Stimulated activated naive CD4-positive, alpha-beta T cell treated with Interleukin-2 at 50 U/mL for 16 hours (primary cell): ENCODE measurements at regions not wholly inside any gene's neighbourhood (a gene's known extent, or its start where the extent isn't known, plus 50 kb on each side); places are given as distances from the start of the nearest gene placed in this dataset.

Experiments used
- DNase-seq: peaks from one replicate; lab custom pipeline; 2025; lab: John Stamatoyannopoulos, UW

DNA sequence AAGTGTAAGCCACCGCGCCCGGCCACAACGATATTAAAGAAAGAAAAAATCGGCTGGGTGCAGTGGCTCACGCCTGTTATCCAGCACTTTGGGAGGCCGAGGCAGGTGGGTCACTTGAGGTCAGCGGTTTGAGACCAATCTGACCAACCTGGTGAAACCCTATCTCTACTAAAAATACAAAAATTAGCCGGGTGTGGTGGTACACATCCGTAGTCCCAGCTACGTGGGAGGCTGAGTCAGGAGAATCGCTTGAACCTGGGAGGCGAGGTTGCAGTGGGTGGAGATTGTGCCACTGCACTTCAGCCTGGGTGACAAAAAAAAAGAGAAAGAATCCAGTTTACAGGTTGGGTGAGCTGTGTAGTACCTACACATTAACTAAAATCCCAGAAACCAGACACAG is 99.9 kb upstream of the CACNA1A start:
- DNase-seq: no peak

DNA sequence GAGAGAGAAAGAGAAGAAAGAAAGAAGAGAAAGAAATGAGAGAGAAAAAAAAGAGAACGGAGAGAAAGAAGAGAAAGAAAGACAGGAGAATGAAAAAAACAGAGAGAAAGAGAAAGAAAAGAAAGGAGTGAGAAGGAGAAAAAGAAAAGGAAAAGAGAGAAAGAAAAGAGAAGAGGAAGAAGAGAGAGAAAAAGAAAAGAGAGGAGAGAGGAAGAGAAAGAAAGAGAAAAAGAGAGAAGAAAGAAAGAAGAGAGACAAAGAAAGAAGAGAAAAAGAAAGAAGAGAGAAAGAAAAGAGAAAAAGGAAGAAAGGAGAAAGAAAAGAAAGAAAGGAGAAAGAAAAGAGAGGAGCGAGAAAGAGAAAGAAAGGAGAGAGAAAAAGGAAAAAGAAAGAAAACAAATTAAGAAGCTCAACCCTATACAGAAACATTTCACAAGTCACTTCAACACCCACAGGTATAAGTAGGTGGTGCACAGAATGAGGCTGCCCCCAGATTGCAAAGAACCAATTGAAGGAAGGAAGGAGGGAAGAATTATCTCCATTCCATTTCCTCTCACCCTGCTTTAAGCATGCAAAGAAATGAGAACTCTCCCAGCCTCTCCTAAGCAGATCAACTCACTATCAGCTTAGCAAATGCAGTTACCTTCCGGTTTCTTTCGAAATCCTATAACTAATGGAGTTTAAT is 98.8 kb upstream of the CACNA1A start:
- no peak for DNase-seq

DNA sequence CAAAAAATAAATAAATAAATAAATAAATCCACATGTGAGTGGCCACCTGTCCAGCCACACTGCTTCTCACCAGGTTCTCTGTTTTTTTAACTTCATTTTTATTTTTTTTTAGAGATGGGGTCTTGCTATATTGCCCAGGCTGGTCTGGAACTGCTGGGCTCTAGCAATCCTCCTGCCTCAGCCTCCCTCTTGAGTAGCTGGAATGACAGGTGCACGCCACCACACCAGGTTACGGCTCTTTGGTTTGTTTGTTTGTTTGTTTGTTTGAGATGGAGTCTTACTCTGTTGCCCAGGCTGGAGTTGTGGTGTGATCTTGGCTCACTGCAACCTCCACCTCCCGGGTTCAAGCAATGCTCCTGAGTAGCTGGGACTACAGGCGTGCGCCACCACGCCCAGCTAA is 94.5 kb upstream of the CACNA1A start:
- DNase-seq: no peak

DNA sequence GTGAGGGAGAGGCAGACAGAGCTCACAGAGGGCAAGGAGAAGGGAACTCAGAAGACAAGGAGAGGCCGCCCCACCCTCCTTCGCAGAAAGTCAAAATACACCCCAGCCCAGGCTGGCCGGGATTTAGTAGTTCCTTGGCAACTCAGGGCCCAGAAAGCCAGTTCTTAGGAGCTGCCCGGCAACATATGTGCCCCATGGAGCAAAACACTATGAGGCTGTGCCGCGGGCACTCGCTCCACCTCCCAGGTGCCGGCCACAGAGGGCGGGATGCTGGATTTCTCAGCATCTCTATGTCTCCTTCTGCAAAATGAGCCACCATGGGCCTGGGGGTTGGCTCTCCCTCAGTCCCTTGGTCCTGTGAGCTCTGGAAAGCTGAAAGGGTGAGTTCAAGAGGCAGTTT is 93.8 kb upstream of the CACNA1A start:
- DNase-seq: no peak

DNA sequence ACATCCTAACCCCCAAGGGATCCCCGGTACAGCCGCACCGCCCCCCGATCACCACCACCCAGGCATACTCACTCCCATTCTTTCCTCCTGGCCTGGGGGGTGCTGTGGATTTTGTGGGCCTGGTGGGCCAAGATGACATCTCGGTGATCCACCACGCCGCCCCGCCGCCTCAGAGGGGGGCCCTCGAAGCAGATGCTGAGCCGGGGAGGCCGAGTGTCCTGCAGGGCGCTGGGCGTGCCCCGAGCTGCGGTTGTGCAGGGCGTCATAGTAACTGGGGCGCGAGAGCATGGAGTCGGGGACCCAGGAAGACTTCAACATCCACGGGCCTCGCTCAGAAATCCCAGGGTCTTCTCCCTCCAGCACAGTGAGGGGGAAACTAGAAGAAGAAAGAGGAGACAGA is 93.4 kb upstream of the CACNA1A start:
- no peak for DNase-seq

DNA sequence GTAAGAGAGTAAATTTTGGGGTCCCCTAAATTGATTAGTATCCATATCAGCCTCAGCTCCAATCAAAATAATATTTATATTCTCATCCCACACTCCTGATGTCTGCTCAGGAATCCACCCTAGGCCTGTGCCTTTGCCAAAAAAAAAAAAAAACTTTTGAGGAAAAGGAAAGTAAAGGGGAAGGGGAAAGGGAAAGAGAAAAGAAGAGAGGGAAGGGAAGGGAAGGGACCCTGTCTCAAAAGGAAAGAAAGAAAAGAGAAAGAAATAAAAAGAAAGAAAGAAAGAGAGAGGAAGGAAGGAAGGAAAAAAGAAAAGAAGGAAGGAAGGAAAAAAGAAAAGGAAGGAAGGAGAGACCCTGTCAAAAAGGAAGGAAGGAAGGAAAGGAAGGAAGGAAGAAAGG is 91.8 kb upstream of the CACNA1A start:
- DNase-seq: no peak

DNA sequence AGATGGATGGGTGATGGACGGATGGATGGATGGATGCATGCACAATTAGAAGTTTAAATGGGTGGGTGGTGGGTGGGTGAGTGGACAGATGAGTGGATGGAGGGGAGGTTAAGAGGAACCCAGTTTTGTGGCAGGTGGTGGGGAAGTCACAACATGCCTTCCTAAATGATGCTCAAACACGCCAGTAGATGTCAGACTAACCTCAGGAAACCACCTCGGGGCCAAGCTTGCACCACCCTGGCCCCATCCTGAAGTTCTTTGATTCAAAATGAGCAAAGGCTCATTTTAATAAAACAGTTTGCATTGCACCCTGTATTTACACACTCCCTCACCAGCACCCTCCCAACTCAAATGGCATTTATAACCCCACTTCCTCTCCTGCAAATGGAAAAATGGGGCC is 91.4 kb upstream of the CACNA1A start:
- DNase-seq: peak; percentile 32

DNA sequence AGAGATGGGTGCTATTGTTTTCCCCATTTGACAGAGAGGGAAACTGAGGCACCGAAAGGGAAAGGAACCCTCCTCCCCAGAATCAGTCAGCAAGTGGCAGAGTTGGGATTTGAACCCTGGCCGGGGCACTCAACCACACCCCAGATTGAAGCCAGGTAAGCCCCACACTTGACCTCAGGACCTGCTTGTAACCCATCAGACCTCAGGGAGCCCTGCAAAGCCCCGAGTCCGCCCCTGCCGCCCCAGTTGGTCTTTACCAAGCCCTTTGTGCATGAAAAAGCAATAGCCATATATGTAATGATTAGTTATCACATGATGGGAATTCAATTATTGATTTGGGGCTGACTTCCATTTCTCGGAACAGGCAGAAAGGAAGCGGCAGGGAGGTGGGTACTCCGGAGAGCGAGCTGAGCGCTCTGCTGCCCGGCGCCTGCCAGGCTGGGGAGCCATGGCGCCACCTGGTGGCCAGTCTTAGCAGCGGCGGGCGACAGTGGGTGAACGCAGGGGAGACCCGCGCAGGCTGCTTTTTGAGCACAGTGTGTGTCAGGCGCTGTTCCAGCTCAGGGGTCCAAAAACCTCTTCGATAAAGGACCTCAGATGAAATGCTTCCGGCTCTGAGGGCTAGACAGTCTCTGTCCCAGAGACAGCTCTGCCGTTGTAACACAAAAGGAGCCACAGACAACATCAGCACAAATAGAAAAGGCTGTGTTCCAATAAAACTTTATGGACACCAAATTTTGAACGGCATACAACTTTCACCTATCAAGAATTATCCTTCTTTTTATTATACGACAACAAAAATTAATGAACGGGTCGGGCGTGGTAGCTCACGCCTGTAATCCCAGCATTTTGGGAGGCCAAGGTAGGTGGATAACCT is 82.9 kb upstream of the CACNA1A start:
- DNase-seq: peak; percentile 70

DNA sequence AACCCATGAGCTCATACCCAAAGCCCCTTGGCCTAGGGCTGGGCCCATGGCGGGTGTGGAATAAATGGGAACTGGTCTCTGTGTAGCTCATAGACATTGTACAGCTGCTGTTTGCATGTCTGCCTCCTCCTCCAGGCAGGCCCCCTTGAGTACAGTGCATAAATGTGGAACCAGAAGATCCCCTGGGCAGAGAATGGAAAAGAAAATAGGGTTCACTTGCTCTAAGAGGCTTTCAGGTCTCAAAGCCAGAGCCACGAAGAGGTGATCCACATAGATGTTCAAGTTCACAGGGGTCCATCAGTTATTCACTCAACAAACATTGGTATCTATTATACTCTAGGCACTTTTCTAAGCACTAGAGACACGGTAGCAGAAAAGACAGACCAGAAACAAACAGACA is 79.2 kb upstream of the CACNA1A start:
- no peak for DNase-seq

DNA sequence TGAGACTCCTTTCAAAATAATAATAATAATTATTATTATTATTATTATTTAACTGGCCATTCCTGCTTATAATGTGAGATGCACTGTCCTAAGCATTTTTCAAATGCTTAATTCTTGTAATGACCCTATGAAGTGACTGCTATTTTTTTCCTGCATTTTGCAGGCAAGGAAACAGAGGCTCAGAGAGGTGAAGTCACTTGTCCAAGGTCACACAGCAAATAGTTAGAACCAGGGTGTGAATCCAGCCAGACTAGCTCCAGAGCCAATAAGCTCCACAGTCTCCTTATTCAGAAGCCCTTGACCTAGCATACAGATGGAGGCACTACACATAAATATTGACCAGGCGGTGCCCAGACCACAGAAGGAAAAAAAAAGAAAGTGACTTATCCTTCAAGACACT is 77.5 kb upstream of the CACNA1A start:
- no peak for DNase-seq

DNA sequence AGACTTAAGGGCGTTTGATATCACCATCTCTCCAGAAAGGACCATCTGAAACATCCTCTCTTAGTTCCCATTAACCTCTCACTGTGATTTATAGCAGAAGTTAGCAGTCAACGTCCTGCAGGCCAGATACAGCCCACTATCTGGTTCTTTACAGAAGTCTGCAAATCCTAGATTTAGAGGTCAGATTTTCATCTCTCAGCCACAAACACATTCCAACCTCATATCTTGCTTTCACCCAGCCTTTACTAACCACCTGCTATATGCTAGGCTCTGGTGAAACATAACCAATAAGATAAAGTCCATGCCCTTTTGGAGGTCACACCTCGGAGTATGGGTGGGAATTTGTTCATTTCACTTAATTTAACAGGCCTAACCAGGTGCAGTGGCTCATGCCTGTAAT is 76.8 kb upstream of the CACNA1A start:
- DNase-seq: no peak

DNA sequence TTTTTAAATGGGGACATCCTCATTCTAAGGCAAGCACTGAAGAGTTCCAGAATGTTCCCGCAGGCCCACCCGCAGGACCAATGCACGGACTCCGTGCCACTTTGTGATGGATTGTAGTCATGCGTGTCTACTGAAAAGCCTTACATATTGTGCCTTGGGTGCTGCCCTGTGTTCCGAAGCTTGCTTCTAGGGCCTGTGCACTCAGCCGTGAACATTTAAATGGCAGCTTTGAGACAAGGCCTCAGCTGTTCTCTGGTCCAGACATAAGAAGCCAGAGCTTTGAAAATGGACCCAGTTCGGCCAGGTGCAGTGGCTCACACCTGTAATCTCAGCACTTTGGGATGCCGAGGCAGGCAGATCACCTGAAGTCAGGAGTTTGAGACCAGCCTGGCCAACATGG is 75.3 kb upstream of the CACNA1A start:
- no peak for DNase-seq

DNA sequence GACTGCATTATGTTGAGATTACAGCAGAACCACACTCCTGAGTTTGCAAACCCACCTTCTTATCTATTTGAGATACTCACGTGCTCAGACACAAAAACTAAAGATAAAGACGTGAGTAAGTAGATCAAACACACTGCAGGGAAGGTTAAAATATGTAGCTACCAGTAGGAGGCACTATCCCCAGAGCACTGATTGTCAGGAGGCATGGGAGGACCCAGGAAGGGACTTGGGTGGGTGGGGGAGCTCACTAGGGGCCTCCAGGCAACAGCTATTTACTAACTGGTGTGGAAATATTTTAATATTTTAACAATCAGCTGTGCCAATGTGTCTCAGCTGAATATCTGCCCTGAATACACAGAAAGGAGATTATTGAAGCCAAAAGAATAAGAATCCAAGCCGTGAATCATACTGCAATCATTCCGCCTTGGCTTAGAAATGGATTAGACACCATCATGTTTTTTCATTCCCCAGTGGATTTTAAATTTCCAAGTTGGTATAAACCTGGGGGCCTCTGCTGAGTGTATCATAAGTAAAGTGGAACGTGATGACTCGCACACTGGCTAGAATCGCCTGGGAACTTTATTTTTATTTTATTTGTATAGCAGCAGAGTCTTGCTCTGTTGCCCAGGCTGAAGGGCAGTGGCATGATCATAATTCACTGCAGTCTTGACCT is 73.2 kb upstream of the CACNA1A start:
- no peak for DNase-seq

DNA sequence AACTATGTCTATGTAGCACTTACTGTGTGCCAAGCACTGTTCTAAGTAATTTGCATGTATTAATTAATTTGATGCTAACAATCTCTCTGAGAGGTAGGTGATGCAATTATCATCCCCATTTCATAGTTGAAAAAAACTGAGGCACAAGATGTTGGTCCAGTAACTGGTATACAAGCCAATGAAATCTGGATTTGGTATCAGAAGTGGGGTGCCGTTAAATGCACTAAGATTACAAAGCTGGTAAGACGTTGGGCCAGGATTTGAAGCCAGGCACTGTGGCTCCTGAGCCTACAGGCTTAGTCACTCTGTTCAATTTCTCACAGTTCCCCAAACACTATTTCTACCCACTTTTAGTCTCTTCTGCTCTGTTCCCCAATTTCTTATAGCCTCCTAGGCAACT is 70.4 kb upstream of the CACNA1A start:
- DNase-seq: no peak

DNA sequence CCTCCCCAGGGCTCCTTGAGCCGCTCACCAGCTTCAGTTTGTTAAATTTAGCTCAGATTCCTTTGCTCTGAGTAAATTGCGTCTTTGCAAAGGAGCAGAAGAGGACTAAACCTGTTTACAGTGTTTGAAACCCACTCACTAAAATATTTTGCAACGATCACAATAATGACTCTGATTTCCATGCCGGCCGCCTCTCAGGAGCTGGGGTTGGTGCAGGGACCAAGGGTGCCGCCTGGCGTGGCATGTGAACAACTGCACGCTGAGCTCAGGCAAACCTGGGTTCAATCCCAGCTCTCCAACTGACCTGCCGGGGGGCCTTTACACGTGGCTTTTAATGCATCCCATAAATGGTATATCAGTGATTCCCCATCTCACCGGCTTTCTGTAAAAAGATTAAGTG is 68.7 kb upstream of the CACNA1A start:
- DNase-seq: no peak

DNA sequence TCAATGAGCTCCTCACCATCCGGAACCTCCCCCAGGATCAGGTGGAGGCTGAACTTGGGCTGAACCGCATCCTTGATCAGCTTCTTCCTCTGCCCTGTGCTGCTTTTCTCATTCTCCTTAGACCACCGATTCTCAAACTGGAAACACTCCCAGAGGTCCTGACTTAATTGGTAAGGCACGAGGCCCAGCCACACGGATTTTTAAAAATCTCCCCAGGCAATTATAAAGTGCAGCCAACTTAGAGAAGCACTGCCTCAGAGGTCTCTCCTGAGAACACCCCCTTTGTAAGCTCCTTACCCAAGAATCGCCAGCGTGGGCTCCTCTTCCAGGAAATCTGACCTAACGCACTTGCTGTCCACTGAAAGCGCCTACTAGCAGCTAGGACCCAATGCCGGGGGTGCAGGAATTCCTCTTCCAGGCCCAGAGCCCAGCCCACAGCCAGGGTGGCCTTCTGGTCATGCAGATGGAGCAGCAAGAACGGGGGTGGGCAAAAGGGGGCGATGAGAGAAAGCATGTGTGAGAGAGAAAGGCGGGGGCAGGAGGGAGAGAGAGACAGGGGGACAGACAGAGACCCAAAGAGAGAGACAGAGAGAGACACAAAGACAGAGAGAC is 66.9 kb upstream of the CACNA1A start:
- DNase-seq: no peak

DNA sequence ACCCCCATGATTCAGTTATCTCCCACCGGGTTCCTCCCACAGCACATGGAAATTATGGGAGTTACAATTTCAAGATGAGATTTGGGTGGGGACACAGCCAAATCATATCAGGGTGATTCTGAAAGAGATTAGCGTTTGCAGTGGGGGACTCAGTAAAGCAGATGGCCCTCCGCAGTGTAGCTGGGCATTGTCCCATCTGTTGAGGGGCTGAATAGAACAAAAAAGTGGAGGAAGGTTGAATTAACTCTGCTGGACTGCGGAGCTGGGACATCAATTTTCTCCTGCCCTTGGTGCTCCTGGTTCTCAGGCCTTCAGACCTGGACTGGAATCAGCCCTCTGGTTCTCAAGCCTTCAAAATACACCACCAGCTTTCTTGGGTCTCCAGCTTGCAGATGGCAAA is 55.2 kb upstream of the CACNA1A start:
- no peak for DNase-seq

DNA sequence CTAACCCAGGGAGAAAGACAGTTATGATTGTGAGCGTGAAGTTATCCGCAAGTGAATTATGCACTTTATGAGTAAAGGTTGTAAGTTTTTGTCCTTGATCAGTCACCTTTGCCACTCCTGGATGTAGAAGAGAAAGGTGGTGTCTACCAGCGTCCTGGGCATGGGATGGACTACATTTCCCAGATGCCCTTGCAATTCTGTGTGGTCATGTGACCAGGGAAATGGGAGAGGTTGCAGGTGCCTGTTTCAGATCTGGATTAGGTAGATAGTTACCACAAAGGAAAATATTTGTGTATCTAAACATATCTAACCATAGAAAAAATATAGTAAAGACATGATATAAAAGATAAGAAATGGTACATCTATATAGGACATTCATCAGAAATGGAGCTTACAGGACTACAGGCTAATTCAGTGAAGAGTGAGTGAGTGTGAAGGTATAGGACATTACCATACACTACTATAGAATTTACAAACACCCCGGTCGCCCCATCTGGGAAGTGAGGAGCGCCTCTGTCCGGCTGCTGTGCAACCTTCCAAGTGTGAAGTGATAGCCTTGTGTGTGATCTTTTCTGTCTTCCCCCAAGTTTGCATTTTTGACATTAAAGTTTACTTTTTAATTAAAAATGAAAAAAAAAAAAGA is 51.6 kb upstream of the CACNA1A start:
- no peak for DNase-seq

DNA sequence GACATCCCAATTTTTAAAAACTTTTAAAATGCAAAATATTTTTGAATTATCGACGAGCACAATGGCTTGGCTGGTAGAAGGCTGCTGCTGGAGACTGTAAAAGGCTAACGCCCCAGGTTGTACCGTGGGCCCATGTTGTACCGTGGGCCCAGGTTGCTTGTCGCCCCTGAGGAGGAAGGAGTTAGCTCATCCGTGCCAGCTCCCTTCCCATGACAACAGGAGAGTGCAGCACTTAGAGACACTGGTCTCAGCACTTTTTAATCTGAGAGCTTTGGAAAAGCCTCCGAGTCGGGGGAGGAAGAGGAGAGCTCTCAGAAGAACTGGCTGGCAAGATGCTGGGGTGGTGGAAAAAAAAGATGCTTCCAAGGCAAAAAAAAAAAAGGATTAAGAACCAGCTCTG is 50.3 kb upstream of the CACNA1A start:
- DNase-seq: no peak
